ENCODE measurements at regions not wholly inside any gene's neighbourhood (a gene's known extent, or its start where the extent isn't known, plus 50 kb on each side); places are given as distances from the start of the nearest gene placed in this dataset.
"Not testable (repeated sequence)": the region's sequence is repeated elsewhere in the genome, so short reads cannot be mapped to it uniquely, and the experiment has no call there.

GRCh38 chr7:13115855-13116254 lies 428.4 kb downstream of the ARL4A start:
- no peaks in the 10 kb centered on the region for H3K4me1 Mint-ChIP-seq (ENCODE audit: low read depth)
- no peaks in the 10 kb centered on the region for H3K9me3 Mint-ChIP-seq
- no peaks in the 10 kb centered on the region for H3K27me3 Mint-ChIP-seq (ENCODE audit: low read depth)
- no peak for DNase-seq (ENCODE audit: low spot score)
- no peak overlapping the region for H3K4me3 Mint-ChIP-seq
- no peaks in the 10 kb centered on the region for H3K36me3 Mint-ChIP-seq (ENCODE audit: low read depth)
- no peak overlapping the region for H3K27ac Mint-ChIP-seq

DNA sequence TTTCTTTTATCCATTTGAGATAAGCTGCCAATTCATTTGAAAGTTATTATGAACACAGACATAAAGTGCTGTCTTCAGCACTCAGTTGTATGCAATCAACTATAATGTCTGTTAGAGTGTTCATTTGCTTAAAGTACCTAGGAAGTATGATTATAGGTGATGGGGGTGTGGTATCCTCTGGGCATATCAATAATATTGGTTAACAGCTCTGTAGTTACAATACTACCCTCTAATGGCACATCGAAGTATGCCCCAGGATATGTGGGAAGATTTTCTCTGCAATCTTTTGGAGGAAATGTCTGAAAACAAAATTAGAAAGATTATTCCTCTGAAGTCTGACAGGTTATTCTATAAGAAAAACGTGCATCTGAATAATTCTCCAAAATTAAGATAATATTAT lies 429.7 kb downstream of the ARL4A start:
- no peaks in the 10 kb centered on the region for H3K27me3 Mint-ChIP-seq (ENCODE audit: low read depth)
- H3K36me3 Mint-ChIP-seq (ENCODE audit: low read depth): no peaks in the 10 kb centered on the region
- H3K4me3 Mint-ChIP-seq: no peak overlapping the region
- no peaks in the 10 kb centered on the region for H3K4me1 Mint-ChIP-seq (ENCODE audit: low read depth)
- DNase-seq (ENCODE audit: low spot score): no peak
- H3K9me3 Mint-ChIP-seq: no peaks in the 10 kb centered on the region
- no peak overlapping the region for H3K27ac Mint-ChIP-seq

DNA sequence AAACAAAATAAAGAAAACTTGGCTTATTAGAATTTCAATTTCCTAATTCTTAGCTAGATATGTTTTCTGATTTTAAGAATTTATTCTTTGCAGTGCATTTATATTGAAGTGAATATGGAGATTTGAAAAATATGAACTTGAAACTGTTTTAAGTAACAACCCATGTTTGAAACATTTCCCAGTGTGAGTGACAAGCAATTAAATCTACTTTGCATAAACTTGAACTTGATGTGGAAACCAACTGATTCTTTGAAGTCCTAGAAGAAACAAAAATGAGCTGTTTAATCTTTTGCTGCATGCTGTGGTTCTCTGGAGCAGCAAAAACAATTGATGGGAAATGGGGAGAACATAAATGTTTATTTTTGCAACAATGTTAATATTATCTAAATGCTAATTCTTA lies 430.2 kb downstream of the ARL4A start:
- no peak overlapping the region for H3K27ac Mint-ChIP-seq
- no peaks in the 10 kb centered on the region for H3K4me1 Mint-ChIP-seq (ENCODE audit: low read depth)

DNA sequence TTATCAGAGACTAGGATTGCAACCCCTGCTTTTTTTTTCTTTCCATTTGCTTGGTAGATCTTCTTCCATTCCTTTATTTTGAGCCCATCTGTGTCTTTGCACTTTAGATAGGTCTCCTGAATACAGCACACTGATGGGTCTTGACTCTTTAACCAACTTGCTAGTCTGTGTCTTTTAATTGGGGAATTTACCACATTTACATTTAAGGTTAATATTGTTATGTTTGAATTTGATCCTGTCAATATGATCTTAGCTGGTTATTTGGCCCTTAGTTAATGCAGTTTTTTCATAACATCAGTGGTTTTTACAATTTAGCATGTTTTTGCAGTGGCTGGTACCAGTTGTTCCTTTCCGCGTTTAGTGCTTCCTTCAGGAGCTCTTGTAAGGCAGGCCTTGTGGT lies 437.2 kb downstream of the ARL4A start:
- H3K27ac Mint-ChIP-seq; H3K9me3 Mint-ChIP-seq; H3K4me1 Mint-ChIP-seq (ENCODE audit: low read depth); DNase-seq (ENCODE audit: low spot score); H3K4me3 Mint-ChIP-seq; H3K36me3 Mint-ChIP-seq (ENCODE audit: low read depth); H3K27me3 Mint-ChIP-seq (ENCODE audit: low read depth): not testable (repeated sequence)

More for the DNA sequence above, 430.2 kb downstream of the ARL4A start:
- Mint-ChIP-seq H3K27me3 (ENCODE audit: low read depth) (no peaks in the 10 kb centered on the region), H3K36me3 (ENCODE audit: low read depth) (no peaks in the 10 kb centered on the region), H3K4me3 (no peak overlapping the region), H3K9me3 (no peaks in the 10 kb centered on the region)
- DNase-seq (ENCODE audit: low spot score): no peak

- Mint-ChIP-seq H3K27me3 (ENCODE audit: low read depth) (no peaks in the 10 kb centered on the region), H3K4me1 (ENCODE audit: low read depth) (no peaks in the 10 kb centered on the region), H3K27ac (no peak overlapping the region), H3K4me3 (no peak overlapping the region), H3K9me3 (no peaks in the 10 kb centered on the region), H3K36me3 (ENCODE audit: low read depth) (no peaks in the 10 kb centered on the region)
- DNase-seq (ENCODE audit: low spot score): no peak
These were observed 438.9 kb downstream of the ARL4A start for GRCh38 chr7:13126347-13126746.

- Mint-ChIP-seq H3K27ac (no peak overlapping the region), H3K4me1 (ENCODE audit: low read depth) (no peaks in the 10 kb centered on the region), H3K36me3 (ENCODE audit: low read depth) (no peaks in the 10 kb centered on the region), H3K9me3 (no peaks in the 10 kb centered on the region), H3K4me3 (no peak overlapping the region), H3K27me3 (ENCODE audit: low read depth) (no peaks in the 10 kb centered on the region)
- DNase-seq (ENCODE audit: low spot score): no peak
These were observed 442.9 kb downstream of the ARL4A start for GRCh38 chr7:13130321-13130720.

GRCh38 chr7:13130906-13131305 lies 443.5 kb downstream of the ARL4A start:
- not testable (repeated sequence) for H3K4me3 Mint-ChIP-seq; H3K27ac Mint-ChIP-seq; DNase-seq (ENCODE audit: low spot score); H3K4me1 Mint-ChIP-seq (ENCODE audit: low read depth); H3K27me3 Mint-ChIP-seq (ENCODE audit: low read depth); H3K9me3 Mint-ChIP-seq; H3K36me3 Mint-ChIP-seq (ENCODE audit: low read depth)

GRCh38 chr7:13132314-13132713 lies 444.9 kb downstream of the ARL4A start:
- no peaks in the 10 kb centered on the region for H3K4me1 Mint-ChIP-seq (ENCODE audit: low read depth)
- DNase-seq (ENCODE audit: low spot score): no peak
- no peaks in the 10 kb centered on the region for H3K27me3 Mint-ChIP-seq (ENCODE audit: low read depth)
- no peaks in the 10 kb centered on the region for H3K9me3 Mint-ChIP-seq
- no peaks in the 10 kb centered on the region for H3K36me3 Mint-ChIP-seq (ENCODE audit: low read depth)
- no peak overlapping the region for H3K27ac Mint-ChIP-seq
- H3K4me3 Mint-ChIP-seq: no peak overlapping the region

- not testable (repeated sequence) for H3K36me3 Mint-ChIP-seq (ENCODE audit: low read depth); H3K9me3 Mint-ChIP-seq; H3K4me1 Mint-ChIP-seq (ENCODE audit: low read depth); DNase-seq (ENCODE audit: low spot score); H3K27me3 Mint-ChIP-seq (ENCODE audit: low read depth); H3K4me3 Mint-ChIP-seq; H3K27ac Mint-ChIP-seq
These were observed 448.9 kb downstream of the ARL4A start for GRCh38 chr7:13136345-13136744.

DNA sequence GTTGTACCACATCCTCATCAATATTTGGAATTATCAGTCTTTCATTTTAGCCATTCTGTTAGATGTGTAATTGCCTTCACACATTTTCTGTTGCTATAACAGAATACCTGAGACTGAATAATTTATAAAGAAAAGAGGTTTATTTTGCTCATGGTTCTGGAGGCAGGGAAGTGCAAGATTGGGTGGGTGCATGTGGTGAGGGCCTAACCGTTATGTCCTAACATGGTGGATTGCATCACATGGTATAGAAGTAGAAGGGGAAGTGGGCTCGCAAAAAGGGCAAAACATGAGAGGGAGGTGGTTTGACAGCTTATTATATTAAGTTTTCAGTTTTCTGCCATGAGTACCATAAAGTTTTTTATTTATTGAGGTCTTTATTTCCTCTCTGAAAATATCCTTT lies 452.0 kb downstream of the ARL4A start:
- no peaks in the 10 kb centered on the region for H3K36me3 Mint-ChIP-seq (ENCODE audit: low read depth)
- no peaks in the 10 kb centered on the region for H3K9me3 Mint-ChIP-seq
- H3K27me3 Mint-ChIP-seq (ENCODE audit: low read depth): no peaks in the 10 kb centered on the region
- no peak overlapping the region for H3K27ac Mint-ChIP-seq
- H3K4me1 Mint-ChIP-seq (ENCODE audit: low read depth): no peaks in the 10 kb centered on the region
- DNase-seq (ENCODE audit: low spot score): no peak
- no peak overlapping the region for H3K4me3 Mint-ChIP-seq

GRCh38 chr7:13144673-13145072 lies 457.2 kb downstream of the ARL4A start:
- DNase-seq (ENCODE audit: low spot score): no peak
- Mint-ChIP-seq H3K9me3 (no peaks in the 10 kb centered on the region), H3K27me3 (ENCODE audit: low read depth) (no peaks in the 10 kb centered on the region), H3K4me1 (ENCODE audit: low read depth) (no peaks in the 10 kb centered on the region), H3K27ac (no peak overlapping the region), H3K36me3 (ENCODE audit: low read depth) (no peaks in the 10 kb centered on the region), H3K4me3 (no peak overlapping the region)

- DNase-seq (ENCODE audit: low spot score): no peak
- H3K4me1 Mint-ChIP-seq (ENCODE audit: low read depth): no peaks in the 10 kb centered on the region
- no peaks in the 10 kb centered on the region for H3K27me3 Mint-ChIP-seq (ENCODE audit: low read depth)
- no peak overlapping the region for H3K27ac Mint-ChIP-seq
- no peaks in the 10 kb centered on the region for H3K36me3 Mint-ChIP-seq (ENCODE audit: low read depth)
- no peaks in the 10 kb centered on the region for H3K9me3 Mint-ChIP-seq
- no peak overlapping the region for H3K4me3 Mint-ChIP-seq
These were observed 461.1 kb downstream of the ARL4A start for GRCh38 chr7:13148548-13148947.

GRCh38 chr7:13151978-13152377 lies 464.5 kb downstream of the ARL4A start:
- H3K27me3 Mint-ChIP-seq (ENCODE audit: low read depth): no peaks in the 10 kb centered on the region
- no peak overlapping the region for H3K4me3 Mint-ChIP-seq
- H3K9me3 Mint-ChIP-seq: no peaks in the 10 kb centered on the region
- H3K27ac Mint-ChIP-seq: no peak overlapping the region
- DNase-seq (ENCODE audit: low spot score): no peak
- no peaks in the 10 kb centered on the region for H3K36me3 Mint-ChIP-seq (ENCODE audit: low read depth)
- H3K4me1 Mint-ChIP-seq (ENCODE audit: low read depth): no peaks in the 10 kb centered on the region

DNA sequence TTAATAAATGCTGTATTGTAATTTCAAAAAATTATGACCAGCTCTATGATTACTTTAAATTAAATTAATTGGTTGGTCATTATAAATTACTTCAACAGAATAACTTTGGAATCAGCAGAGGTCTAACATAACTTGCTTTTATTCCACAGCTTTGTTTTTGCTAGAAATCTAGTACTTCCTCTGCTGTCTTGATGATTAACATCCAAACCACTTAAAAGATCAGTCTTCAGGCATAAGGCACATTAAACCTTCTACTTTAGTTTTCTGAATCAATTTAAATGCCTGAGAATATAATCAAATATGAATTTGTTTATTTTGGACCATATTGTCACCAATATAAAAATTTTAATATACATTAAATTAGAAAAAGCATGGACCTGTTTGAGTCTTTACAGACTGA lies 465.3 kb downstream of the ARL4A start:
- Mint-ChIP-seq H3K4me1 (ENCODE audit: low read depth) (no peaks in the 10 kb centered on the region), H3K36me3 (ENCODE audit: low read depth) (no peaks in the 10 kb centered on the region), H3K27me3 (ENCODE audit: low read depth) (no peaks in the 10 kb centered on the region), H3K9me3 (no peaks in the 10 kb centered on the region), H3K4me3 (no peak overlapping the region), H3K27ac (no peak overlapping the region)
- DNase-seq (ENCODE audit: low spot score): no peak

DNA sequence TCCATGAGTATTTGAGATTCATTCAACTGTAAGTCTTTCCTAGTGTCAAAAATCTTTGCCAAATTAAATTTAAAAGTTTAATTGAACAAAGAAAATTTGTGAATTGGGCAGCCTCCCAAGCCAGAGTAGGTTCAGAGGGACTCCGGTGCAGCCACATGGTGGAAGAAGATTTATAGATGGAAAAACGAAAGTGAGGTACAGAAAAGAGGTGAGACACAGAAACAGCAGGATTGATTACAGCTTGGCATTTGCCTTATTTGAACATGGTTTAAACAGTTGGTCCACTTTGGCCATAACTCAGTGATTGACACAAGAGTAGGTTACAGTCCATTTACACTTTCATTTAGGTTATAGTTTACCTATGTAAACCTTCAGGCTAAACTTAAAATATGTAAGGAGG lies 465.8 kb downstream of the ARL4A start:
- no peaks in the 10 kb centered on the region for H3K4me1 Mint-ChIP-seq (ENCODE audit: low read depth)

DNA sequence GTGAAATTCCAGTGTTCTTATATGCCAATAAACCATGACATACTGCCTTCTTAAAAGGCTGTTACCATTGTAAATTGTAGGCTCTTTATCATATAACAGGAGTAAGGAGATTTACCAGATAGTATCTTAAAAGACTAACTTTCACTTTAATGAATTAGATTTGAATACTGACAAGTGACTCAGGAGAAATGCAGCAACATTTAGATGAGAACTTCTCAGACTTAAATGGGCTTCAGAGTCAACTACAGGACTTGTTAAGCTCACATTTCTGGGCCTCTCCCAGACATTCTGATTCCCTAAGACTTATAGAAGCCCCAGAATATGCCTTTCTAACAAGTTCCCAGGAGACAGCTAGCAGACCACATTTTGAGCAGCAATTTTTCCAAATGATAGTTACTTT lies 466.3 kb downstream of the ARL4A start:
- H3K4me3 Mint-ChIP-seq: no peak overlapping the region
- H3K27ac Mint-ChIP-seq: no peak overlapping the region
- H3K36me3 Mint-ChIP-seq (ENCODE audit: low read depth): no peaks in the 10 kb centered on the region
- no peaks in the 10 kb centered on the region for H3K27me3 Mint-ChIP-seq (ENCODE audit: low read depth)
- no peak for DNase-seq (ENCODE audit: low spot score)
- H3K9me3 Mint-ChIP-seq: no peaks in the 10 kb centered on the region
- no peaks in the 10 kb centered on the region for H3K4me1 Mint-ChIP-seq (ENCODE audit: low read depth)

More for the DNA sequence above, 465.8 kb downstream of the ARL4A start:
- no peak overlapping the region for H3K27ac Mint-ChIP-seq
- no peaks in the 10 kb centered on the region for H3K9me3 Mint-ChIP-seq
- no peak overlapping the region for H3K4me3 Mint-ChIP-seq
- no peak for DNase-seq (ENCODE audit: low spot score)
- no peaks in the 10 kb centered on the region for H3K36me3 Mint-ChIP-seq (ENCODE audit: low read depth)
- no peaks in the 10 kb centered on the region for H3K27me3 Mint-ChIP-seq (ENCODE audit: low read depth)
